Left ventricle myocardium inferior (tissue), 1 donor: ENCODE measurements at regions not wholly inside any gene's neighbourhood (a gene's known extent, or its start where the extent isn't known, plus 50 kb on each side); places are given as distances from the start of the nearest gene placed in this dataset.

Source experiments
- DNase-seq: peaks from one replicate; pipeline ENCODE4 v3.0.0-alpha.2; 2020
- H3K27ac ChIP-seq: fragments of 200-600 bp; replicated peaks from 2 replicates; pipeline ENCODE4 v1.8.0; 2021
- H3K27me3 ChIP-seq: fragments of 200-600 bp; 2 replicates; pipeline ENCODE4 v1.8.0; 2021; ENCODE audit warnings: low read depth
- H3K36me3 ChIP-seq: fragments of 200-600 bp; 2 replicates; pipeline ENCODE4 v1.8.0; 2021
- H3K4me1 ChIP-seq: fragments of 200-600 bp; 2 replicates; pipeline ENCODE4 v1.8.0; 2021
- H3K4me3 ChIP-seq: fragments of 200-600 bp; 2 replicates; pipeline ENCODE4 v1.8.0; 2021; ENCODE audit warnings: mild to moderate bottlenecking, moderate library complexity
- H3K9me3 ChIP-seq: fragments of 200-600 bp; replicated peaks from 2 replicates; pipeline ENCODE4 v1.8.0; 2021
- CTCF ChIP-seq: fragments of 200-600 bp; IDR thresholded peaks from 2 replicates; pipeline ENCODE4 v1.8.0; 2021; ENCODE audit warnings: antibody characterized with exemption, mild to moderate bottlenecking, borderline replicate concordance
- intact Hi-C: fragments of 100-400 bp; cut with micrococcal nuclease; formaldehyde crosslinking; loops from one replicate; pipeline ENCODE4 v1.11.0; 2022
- donor health status: DM: no; HTN: yes; CAD: no; lungs with severe emphysema.

GRCh38 chr12:47356129-47356700, 276.5 kb upstream of the AMIGO2 start:
- peaks cover 4% of the 10 kb centered on the region for H3K9me3 ChIP-seq
- H3K36me3 ChIP-seq = no peaks in the 10 kb centered on the region
- no peak overlapping the region for H3K27ac ChIP-seq
- DNase-seq = no peak
- no peaks in the 10 kb centered on the region for H3K27me3 ChIP-seq
- no peak for TF ChIP-seq CTCF
- H3K4me3 ChIP-seq = no peak overlapping the region
- intact Hi-C loops = no loop called here
- peaks cover 5% of the 10 kb centered on the region for H3K4me1 ChIP-seq

- intact Hi-C loops = no loop called here
- Histone ChIP-seq H3K36me3 (no peaks in the 10 kb centered on the region), H3K27ac (no peak overlapping the region), H3K9me3 (peaks cover 4% of the 10 kb centered on the region), H3K4me3 (no peak overlapping the region), H3K4me1 (no peaks in the 10 kb centered on the region), H3K27me3 (no peaks in the 10 kb centered on the region)
- DNase-seq = no peak
- TF ChIP-seq CTCF = no peak
These were observed 273.7 kb upstream of the AMIGO2 start for GRCh38 chr12:47353508-47353907.

GRCh38 chr12:47352067-47352466, 272.3 kb upstream of the AMIGO2 start:
- no peak for TF ChIP-seq CTCF
- intact Hi-C loops = no loop called here
- no peaks in the 10 kb centered on the region for H3K36me3 ChIP-seq
- no peak overlapping the region for H3K4me3 ChIP-seq
- H3K27me3 ChIP-seq = no peaks in the 10 kb centered on the region
- H3K9me3 ChIP-seq = peaks cover 4% of the 10 kb centered on the region
- H3K27ac ChIP-seq = no peak overlapping the region
- DNase-seq = no peak
- H3K4me1 ChIP-seq = no peaks in the 10 kb centered on the region

- no peak overlapping the region for H3K4me3 ChIP-seq
- no peaks in the 10 kb centered on the region for H3K36me3 ChIP-seq
- TF ChIP-seq CTCF = no peak
- no peaks in the 10 kb centered on the region for H3K4me1 ChIP-seq
- DNase-seq = no peak
- intact Hi-C loops = no loop called here
- peaks cover 4% of the 10 kb centered on the region for H3K9me3 ChIP-seq
- H3K27ac ChIP-seq = no peak overlapping the region
- H3K27me3 ChIP-seq = no peaks in the 10 kb centered on the region
These were observed 271.8 kb upstream of the AMIGO2 start for GRCh38 chr12:47351526-47351925.

- no peak overlapping the region for H3K27ac ChIP-seq
- intact Hi-C loops = no loop called here
These were observed 270.3 kb upstream of the AMIGO2 start for GRCh38 chr12:47350062-47350408.

More at GRCh38 chr12:47350062-47350408, 270.3 kb upstream of the AMIGO2 start:
- DNase-seq = no peak
- Histone ChIP-seq H3K27me3 (no peaks in the 10 kb centered on the region), H3K9me3 (peaks cover 4% of the 10 kb centered on the region), H3K4me1 (no peaks in the 10 kb centered on the region), H3K36me3 (no peaks in the 10 kb centered on the region), H3K4me3 (no peak overlapping the region)
- no peak for TF ChIP-seq CTCF
